Testis (tissue), 2 donors: ENCODE measurements at regions not wholly inside any gene's neighbourhood (a gene's known extent, or its start where the extent isn't known, plus 50 kb on each side); places are given as distances from the start of the nearest gene placed in this dataset.

ENCODE experiments used
- CTCF ChIP-seq, 3 experiments: fragments of 450-650 bp in 2 of 3; fragments of 200-600 bp in 1 of 3; sonication (generic) in 1 of 3; IDR thresholded peaks; one replicate each; pipeline ENCODE4 v1.5.1; 2016 to 2019; ENCODE audit warnings: antibody characterized with exemption in 3 of 3, mild to moderate bottlenecking in 2 of 3, moderate library complexity in 1 of 3
- POLR2A ChIP-seq: fragments of 450-650 bp; IDR thresholded peaks from one replicate; pipeline ENCODE4 v1.6.1; 2017; ENCODE audit warnings: antibody characterized with exemption, mild to moderate bottlenecking, moderate library complexity

- no peak for TF ChIP-seq CTCF (IDR thresholded peaks at IDR 0.05)
- no peak for TF ChIP-seq POLR2A
Measured at GRCh38 chr1:222047366-222047765, 305.5 kb upstream of the DUSP10 start.
